ENCODE measurements at regions not wholly inside any gene's neighbourhood (a gene's known extent, or its start where the extent isn't known, plus 50 kb on each side); places are given as distances from the start of the nearest gene placed in this dataset.

GRCh38 chr13:39820606-39821005 is 165.1 kb downstream of the COG6 start:
- H3K4me3 Mint-ChIP-seq = no peak overlapping the region
- peaks cover 30% of the 10 kb centered on the region for H3K4me1 Mint-ChIP-seq (ENCODE audit: low read depth)
- no peak for DNase-seq
- H3K36me3 Mint-ChIP-seq (ENCODE audit: low read depth) = no peaks in the 10 kb centered on the region
- H3K27ac Mint-ChIP-seq = no peak overlapping the region
- no peaks in the 10 kb centered on the region for H3K9me3 Mint-ChIP-seq
- TF ChIP-seq CTCF (IDR thresholded peaks at IDR 0.05) = no peak
- H3K27me3 Mint-ChIP-seq (ENCODE audit: insufficient read depth) = peaks cover 3% of the 10 kb centered on the region; the same call in 1 of the 2 replicates

GRCh38 chr13:39821977-39822376 is 166.5 kb downstream of the COG6 start:
- Mint-ChIP-seq H3K36me3 (ENCODE audit: low read depth) (no peaks in the 10 kb centered on the region), H3K27ac (no peak overlapping the region), H3K4me1 (ENCODE audit: low read depth) (peaks cover 24% of the 10 kb centered on the region), H3K4me3 (peak overlapping the region; percentile 12; the same call in 1 of the 2 replicates), H3K27me3 (ENCODE audit: insufficient read depth) (peaks cover 3% of the 10 kb centered on the region; the same call in 1 of the 2 replicates), H3K9me3 (no peaks in the 10 kb centered on the region)
- DNase-seq = no peak
- no peak for TF ChIP-seq CTCF (IDR thresholded peaks at IDR 0.05)

- no peak for TF ChIP-seq CTCF (IDR thresholded peaks at IDR 0.05)
- no peak overlapping the region for H3K27ac Mint-ChIP-seq
- peaks cover 19% of the 10 kb centered on the region; the same call in 1 of the 2 replicates for H3K4me1 Mint-ChIP-seq (ENCODE audit: low read depth)
- H3K9me3 Mint-ChIP-seq = no peaks in the 10 kb centered on the region
- H3K27me3 Mint-ChIP-seq (ENCODE audit: insufficient read depth) = peaks cover 3% of the 10 kb centered on the region; the same call in 1 of the 2 replicates
- H3K4me3 Mint-ChIP-seq = no peak overlapping the region
- H3K36me3 Mint-ChIP-seq (ENCODE audit: low read depth) = no peaks in the 10 kb centered on the region
- no peak for DNase-seq
Observed at GRCh38 chr13:39822437-39822836, 167.0 kb downstream of the COG6 start.

- no peak overlapping the region for H3K27ac Mint-ChIP-seq
- peaks cover 19% of the 10 kb centered on the region; the same call in 1 of the 2 replicates for H3K4me1 Mint-ChIP-seq (ENCODE audit: low read depth)
- H3K9me3 Mint-ChIP-seq = no peaks in the 10 kb centered on the region
- no peaks in the 10 kb centered on the region for H3K36me3 Mint-ChIP-seq (ENCODE audit: low read depth)
- peaks cover 5% of the 10 kb centered on the region for H3K27me3 Mint-ChIP-seq (ENCODE audit: insufficient read depth)
- no peak for DNase-seq
- no peak overlapping the region for H3K4me3 Mint-ChIP-seq
- no peak for TF ChIP-seq CTCF (IDR thresholded peaks at IDR 0.05)
Observed at GRCh38 chr13:39823063-39823713, 167.7 kb downstream of the COG6 start.

GRCh38 chr13:39825886-39826285 is 170.4 kb downstream of the COG6 start:
- Mint-ChIP-seq H3K9me3 (no peaks in the 10 kb centered on the region), H3K27ac (no peak overlapping the region), H3K27me3 (ENCODE audit: insufficient read depth) (peaks cover 10% of the 10 kb centered on the region), H3K4me1 (ENCODE audit: low read depth) (peaks cover 11% of the 10 kb centered on the region; the same call in 1 of the 2 replicates), H3K36me3 (ENCODE audit: low read depth) (no peaks in the 10 kb centered on the region), H3K4me3 (no peak overlapping the region)
- no peak for TF ChIP-seq CTCF (IDR thresholded peaks at IDR 0.05)
- DNase-seq = no peak

Measured in HFFc6 (cell line).